HG02885 (cell line): ENCODE measurements at regions not wholly inside any gene's neighbourhood (a gene's known extent, or its start where the extent isn't known, plus 50 kb on each side); places are given as distances from the start of the nearest gene placed in this dataset.

Experiments used
- ATAC-seq: cut with Tn5 transposase; IDR thresholded peaks from one replicate; pipeline ENCODE4 v1.9.1; 2021; ENCODE audit warnings: mild to moderate bottlenecking; ENCODE audit not compliant: unreplicated experiment, poor library complexity

DNA sequence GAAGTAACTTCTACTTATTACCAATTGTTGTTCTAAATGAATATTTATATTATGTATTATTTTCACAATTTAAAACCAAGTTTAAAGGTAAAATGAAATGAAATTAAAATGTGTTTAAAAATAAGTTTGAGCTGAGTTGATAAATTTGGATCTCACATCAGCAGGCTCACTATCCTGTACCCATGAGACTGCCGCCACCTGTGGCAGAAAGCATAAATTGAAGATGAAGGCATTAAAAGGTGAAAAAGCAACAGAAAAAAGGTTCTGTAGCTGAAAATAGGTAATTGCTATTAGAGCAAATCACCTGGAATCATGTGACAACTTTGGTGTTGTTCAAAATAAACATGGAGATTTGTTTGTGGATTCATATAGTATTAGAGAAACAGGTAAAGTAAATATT is 133.0 kb upstream of the CADM2 start:
- ATAC-seq: no peak

DNA sequence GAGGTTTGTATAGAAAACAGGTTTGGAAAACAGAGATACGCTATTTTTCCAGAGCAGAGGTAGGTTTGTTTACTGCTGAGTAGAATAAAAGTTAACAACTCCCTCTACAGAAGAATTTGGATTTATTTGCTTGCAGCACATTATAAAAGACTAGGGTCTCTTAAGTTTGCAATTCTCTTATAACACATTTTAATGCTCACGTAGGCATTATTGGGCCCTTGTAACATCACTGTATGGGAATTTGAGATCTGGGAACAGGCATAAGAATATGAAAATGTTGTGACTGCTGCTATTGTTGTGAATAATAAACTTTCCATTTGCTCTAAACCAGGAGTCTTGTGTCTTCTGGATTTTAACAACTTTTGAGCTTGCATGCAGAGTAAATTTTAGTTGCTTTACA is 128.3 kb upstream of the CADM2 start:
- no peak for ATAC-seq

DNA sequence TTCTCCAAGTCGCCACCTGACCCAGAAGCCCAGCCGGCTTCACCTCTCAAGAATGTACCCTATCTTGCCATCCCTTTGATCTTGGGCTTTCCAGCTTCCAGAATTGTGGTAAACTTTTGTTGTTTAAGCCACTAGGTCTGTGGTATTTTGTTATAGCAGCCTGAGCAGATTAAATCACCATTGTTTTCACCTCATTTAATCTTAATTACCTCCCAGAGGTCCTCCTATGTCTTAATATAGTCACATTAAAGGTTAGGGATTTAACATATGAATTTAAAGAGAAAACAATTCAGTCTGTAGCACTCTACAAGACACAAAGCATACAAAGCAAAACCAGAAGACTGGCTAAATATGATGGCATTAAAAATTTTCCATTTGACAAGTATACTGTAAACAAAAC is 123.4 kb upstream of the CADM2 start:
- no peak for ATAC-seq

DNA sequence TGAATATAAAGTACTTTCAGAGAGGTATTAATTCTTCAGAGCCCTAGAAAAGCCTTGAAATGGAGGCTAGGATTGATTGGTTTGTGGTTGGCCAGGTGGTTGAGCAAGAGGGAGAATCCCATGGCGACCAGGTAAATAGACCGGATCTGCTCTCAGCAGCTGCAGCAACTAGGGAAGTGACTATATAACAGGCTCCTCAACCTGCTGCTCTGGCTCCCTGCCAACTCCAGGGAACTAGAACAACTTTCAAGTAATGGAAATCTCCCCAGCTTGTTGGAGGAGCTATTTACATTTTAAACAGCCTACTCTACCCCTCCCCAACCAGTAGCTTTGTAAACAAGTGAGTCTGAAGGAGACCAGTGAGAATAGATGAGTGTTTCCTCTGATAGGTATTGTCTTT is 121.8 kb upstream of the CADM2 start:
- no peak for ATAC-seq

DNA sequence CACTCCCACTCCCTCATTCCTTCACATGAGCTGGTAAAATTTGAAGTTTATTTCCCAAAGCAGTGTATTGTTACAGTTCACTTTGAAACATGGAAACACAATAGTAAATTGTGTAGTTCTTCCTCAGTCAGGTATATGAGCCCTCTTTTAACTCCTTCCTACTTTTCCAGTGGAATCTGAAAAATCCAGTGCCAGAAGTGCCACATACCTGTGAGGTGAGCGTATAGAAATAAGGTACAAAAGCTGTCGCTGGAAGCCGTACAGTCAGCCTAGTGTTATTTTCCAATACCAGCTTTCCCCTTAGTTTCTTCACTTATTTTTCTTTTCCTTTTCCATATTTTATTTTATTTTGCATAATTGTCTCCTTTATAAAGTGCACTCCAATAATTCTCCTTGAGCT is 81.7 kb upstream of the CADM2 start:
- no peak for ATAC-seq

DNA sequence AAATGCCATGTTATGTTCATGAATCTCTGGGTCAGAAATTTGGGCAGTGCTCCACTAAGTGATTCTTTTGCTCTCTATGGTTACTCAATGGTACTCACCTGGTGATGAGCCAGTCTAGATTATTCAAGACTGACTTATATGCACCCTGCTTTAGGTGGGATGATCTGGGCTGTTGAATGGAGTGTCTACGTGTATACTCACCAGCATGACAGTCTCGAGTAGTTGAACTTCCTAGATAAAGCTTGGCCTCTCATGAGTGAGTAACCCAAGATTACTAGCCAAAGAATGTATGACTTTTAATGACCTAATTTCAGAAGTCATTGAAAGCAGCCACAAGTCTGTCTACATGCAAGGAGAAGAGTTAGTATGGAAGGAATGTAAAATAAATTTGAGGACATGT is 77.5 kb upstream of the CADM2 start:
- no peak for ATAC-seq

DNA sequence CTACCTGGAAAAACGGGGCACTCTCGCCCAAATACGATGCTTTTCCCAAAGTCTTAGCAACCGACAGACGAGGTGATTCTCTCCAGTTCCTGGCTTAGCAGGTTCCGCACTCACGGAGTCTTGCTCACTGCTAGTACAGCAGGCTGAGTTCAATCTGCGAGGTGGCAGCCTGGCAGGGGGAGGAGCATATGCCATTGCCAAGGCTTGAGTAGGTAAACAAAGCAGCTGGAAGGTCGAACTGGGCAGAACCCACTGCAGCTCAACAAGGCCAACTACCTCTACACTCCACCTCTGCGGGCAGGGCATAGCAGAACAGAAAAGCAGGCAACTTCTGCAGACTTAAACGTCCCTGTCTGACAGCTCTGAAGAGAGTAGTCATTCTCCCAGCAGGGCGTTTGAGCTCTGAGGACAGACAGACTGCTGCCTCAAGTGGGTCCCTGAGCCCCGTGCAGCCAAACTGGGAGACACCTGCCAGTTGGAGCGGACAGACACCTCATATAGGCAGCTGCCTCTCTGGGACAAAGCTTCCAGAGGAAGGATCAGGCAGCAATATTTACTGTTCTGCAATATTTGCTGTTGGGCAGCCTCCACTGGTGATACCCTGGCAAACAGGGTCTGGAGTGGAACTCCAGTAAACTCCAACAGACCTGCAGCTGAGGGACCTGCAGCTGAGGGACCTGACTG is 73.4 kb upstream of the CADM2 start:
- ATAC-seq: no peak

DNA sequence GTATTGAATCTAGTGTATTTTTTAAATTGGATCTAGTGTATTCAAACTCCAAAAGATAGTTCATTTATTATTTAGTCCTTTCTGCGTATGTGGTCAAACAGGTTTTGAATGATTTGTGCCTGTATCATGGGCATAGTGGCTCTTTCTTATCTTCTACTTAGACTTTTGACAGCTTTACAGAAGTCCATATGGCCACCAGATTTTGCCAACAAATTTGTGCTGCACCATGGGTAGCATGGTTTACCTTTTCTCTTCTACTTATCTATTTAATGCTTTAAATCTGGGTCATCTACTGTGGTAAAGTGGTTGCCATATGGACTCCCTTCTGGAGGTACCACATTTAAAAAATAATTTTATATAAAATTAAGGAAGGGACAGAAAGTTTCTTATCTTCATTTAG is 66.9 kb upstream of the CADM2 start:
- ATAC-seq: no peak

DNA sequence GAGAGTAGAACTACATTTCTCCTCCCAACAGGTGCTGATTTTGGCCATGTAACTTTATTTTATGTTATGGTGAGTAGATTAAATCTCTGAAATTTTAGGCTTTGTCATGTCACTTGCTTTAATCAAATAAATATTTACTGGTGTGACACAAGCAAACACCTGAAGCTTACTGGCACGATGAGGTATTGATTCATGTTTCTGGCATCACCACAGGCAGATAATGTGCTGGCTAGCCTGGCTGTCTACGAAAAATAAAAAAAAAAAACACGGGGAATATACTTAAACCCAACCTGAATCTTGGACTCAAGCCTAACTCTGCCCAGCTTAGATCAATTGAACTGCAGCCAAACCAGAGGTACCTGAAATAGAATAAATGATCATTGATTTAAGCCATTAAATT is 65.6 kb upstream of the CADM2 start:
- no peak for ATAC-seq

DNA sequence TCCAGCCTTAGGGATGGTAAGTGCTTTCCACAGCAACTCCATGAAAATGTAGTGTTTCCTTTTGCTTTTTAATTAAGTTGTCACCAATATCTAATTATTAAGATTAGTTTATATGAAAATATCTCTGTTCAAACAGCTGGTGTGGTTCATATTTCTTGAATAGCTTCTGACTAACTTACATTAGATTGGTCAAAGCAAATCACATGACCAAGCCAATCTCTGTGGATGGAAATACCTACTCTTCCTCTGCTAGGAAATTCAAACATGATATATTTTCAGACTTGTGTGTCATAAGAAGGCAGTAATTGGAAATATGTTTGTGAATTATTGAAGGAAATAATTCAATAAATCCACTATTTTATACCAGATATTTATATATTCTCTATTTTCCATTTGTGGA is 54.6 kb upstream of the CADM2 start:
- no peak for ATAC-seq

DNA sequence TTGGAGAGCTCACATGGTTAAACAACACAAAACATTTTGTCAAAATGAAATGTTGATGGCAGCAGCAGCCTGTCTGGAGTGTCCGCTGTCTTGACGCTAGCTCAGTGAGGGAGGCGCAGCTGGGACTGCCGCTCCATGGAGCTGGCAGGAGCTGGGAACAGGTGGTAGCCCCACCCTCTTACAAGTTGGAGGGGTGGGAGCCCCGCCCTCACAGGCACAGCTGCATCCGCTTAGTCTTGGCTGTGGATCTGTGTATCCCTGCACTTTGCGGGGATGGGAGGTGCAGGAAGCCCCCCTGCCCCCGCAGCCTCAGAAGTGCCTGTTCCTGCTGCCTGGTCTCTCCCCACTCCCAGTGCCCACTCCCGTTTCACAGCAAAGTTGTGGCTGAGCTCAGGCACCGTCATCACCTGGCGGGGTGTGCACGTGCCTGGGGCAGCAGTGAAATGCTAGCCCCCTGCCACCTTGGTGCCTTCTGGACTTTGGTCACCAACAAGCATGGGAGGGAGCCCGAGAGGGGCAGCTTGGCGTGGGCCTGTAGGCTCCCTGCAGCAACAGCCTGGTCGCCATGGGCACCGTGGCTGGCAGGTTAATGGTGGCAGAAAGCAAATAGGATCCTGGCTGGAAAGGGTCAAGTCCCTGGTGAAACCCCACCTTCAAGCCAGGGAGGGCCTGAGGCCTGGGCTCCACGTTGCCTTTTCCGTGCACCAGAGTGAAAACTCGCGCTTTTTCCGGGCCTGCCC is 53.8 kb upstream of the CADM2 start:
- no peak for ATAC-seq

DNA sequence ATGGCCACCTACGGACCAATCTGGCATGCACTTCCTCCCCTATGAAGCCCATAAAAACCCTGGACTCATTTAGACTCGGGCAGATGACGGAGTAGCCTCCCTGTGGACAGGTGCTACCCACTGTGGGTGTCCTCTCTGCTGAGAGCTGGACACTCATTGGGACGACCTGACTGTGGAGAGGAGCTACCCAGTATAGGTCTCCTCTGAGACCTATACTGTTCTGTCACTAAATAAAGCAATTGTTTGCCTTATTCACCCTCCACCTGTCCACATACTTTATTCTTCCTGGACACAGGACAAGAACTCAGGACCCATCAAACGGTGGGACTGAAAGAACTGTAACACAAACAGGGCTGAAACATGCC is 53.3 kb upstream of the CADM2 start:
- ATAC-seq: no peak

DNA sequence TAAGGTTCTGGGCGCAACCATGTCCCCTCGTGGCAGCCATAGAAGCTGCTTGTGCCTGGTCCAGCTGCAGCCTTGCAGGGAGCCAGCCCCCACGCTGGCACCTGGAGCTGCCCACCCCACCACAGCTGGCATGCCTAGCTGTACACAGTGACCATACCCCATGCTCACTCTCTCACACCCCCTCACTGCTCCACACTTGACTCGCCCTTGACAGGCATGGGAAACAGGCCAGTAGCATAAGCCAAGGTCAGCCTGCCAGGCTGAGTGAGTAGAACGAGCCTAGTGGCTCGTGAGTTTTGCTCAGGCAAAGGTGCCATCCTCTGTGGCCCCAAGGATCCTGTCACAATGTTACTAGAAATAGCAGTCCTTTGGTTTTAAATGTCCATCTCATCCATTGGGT is 52.7 kb upstream of the CADM2 start:
- no peak for ATAC-seq
